Urothelium cell line (cell line): ENCODE measurements at regions not wholly inside any gene's neighbourhood (a gene's known extent, or its start where the extent isn't known, plus 50 kb on each side); places are given as distances from the start of the nearest gene placed in this dataset.
"Not testable (repeated sequence)": the region's sequence is repeated elsewhere in the genome, so short reads cannot be mapped to it uniquely, and the experiment has no call there.

Experiments
- DNase-seq: peaks from one replicate; pipeline ENCODE4 v3.0.0; 2011; ENCODE audit warnings: low spot score, mixed read lengths
- FAIRE-seq: peaks from 2 replicates; lab custom pipeline; 2011; peaks lifted over from hg19 to GRCh38; lab: Jason Lieb, UNC

DNA sequence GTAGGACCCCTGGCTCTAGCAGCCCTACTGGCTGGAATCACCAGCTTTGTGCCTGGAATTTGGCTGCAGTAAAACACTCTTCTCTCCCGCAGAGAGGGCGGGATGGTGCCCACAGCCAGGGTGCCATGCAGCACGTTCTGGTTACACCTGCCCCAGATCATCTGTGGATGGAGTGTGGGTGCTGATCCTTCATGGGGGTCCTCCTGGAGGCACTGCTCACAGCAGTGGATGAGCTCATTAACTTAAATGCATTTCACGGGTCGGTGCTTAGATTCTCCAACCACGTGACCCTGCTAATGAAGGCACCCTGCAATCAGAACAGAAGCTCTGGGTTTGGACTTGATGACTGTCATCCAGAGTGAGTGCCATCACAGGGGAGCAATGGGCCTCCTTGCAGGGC, 138.6 kb upstream of the AFDN start:
- FAIRE-seq = no peak

GRCh38 chr6:167689278-167689677, 137.4 kb upstream of the AFDN start:
- FAIRE-seq (no peak), DNase-seq (no peak)

More for the DNA sequence above, 138.6 kb upstream of the AFDN start:
- no peak for DNase-seq

DNA sequence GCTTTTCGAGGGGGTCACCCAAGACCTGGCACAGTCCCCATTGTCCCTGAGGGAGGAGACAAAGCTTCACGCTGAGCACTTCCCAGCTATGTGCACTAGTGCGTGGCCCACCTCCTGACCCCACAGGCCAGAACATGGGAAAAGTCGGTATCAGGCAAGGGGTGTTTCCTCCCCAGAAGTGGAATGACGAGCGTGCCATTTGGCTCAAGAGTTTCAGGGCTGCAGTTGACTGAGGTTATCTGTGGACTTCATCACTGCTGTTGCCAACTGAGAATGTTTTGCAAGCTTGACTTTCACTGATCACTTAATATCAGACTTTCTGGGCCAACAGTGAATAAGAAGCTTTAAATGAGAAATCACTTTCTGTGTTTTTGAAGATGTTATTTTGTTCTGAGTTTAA, 137.0 kb upstream of the AFDN start:
- FAIRE-seq (no peak), DNase-seq (no peak)

DNA sequence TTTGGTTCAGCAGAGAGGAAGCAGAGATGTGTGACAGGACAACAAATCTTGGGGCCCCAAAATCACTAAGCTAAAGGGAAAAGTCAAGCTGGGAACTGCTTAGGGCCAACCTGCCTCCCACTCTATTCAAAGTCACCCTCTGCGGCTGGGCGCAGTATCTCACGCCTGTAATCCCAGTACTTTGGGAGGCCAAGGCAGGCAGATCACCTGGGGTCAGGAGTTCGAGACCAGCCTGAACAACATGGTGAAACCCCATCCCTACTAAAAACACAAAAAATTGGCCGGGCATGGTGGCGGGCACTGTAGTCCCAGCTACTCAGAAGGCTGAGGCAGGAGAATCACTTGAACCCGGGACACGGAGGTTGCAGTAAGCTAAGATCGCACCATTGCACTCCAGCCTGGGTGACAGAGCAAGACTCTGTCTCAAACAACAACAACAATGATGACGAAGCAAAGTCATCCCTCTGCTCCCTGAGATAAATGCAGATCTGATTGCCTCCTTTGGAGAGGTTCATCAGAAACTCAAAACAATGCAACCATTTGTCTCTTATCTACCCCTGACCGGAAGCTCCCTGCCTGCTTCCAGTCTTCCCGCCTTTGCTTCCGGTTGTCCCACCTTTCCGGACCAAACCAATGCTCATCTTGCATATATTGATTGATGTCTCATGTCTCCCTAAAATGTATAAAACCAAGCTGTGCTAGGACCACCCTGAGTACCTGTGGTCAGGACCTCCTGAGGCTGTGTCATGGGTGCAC, 136.4 kb upstream of the AFDN start:
- FAIRE-seq, DNase-seq: not testable (repeated sequence)

GRCh38 chr6:167690931-167691330, 135.8 kb upstream of the AFDN start:
- DNase-seq (no peak), FAIRE-seq (no peak)

DNA sequence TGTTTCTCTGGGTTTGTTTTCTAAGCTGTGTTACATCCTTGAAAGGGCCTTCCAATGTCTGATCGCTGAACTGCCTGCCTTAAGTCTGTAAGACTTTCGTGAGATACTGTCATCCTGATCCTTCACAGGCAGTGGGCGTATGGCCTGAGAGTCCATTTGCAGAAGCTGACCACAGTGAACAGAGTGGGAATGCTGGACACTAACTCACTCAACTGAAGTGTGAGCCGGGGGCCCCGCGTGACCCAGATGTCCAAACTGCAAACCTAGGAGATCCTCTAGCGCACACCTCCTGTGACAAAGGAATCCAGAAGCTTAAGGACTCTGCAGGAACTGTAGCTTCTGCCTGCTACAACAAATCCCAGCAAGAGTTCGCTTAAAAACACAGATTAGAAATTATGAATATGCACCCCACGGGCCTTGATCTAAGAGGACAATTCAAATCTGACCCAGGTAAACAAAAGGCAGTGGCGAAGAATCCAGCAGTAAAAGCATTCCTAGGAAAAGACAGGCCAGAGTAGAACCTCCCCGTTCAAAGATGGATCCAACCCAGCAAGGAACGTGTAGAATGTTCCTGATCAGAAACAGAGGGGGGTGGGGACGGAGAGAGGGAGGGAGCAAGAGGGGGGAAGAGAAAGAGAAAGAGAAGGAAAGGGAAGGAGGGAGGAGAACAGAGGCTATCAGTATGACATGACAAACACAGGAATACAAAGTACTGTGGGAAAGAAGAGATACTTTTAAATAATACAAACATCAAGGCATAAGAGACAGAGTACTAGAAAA, 135.0 kb upstream of the AFDN start:
- no peak for FAIRE-seq
- DNase-seq = no peak

- not testable (repeated sequence) for FAIRE-seq, DNase-seq
Observed at GRCh38 chr6:167693478-167693877, 133.2 kb upstream of the AFDN start.

GRCh38 chr6:167695831-167696230, 130.9 kb upstream of the AFDN start:
- no peak for DNase-seq
- no peak for FAIRE-seq

DNA sequence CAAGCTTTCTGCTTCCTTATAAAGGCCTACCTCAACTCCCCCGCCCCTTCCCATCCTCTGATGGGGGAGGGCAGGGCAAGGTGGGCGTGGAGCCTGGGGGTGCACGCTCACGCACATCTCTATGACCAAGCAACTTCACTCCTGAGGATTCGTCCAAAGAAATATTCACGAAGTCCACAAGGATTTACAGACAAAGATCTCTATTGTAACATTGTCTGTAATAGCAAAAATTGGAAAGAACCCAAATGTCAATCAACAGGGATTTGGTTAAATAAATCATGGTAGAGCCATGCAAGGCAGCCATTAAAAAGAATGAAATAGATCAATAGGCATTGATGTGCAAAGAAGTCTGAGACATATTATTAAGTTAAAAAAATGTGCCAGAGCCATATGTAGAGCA, 130.4 kb upstream of the AFDN start:
- DNase-seq (no peak), FAIRE-seq (no peak)

GRCh38 chr6:167697316-167697715, 129.4 kb upstream of the AFDN start:
- no peak for FAIRE-seq
- DNase-seq = no peak

GRCh38 chr6:167698540-167698939, 128.2 kb upstream of the AFDN start:
- no peak for FAIRE-seq
- no peak for DNase-seq

GRCh38 chr6:167699141-167699931, 127.4 kb upstream of the AFDN start:
- DNase-seq = peak; percentile 31

GRCh38 chr6:167700199-167700598, 126.5 kb upstream of the AFDN start:
- DNase-seq (peak; percentile 27), FAIRE-seq (no peak)

More at GRCh38 chr6:167699141-167699931, 127.4 kb upstream of the AFDN start:
- no peak for FAIRE-seq

GRCh38 chr6:167701010-167701409, 125.7 kb upstream of the AFDN start:
- FAIRE-seq = no peak
- DNase-seq = no peak

- FAIRE-seq = no peak
- no peak for DNase-seq
Observed at GRCh38 chr6:167702241-167702827, 124.4 kb upstream of the AFDN start.

- FAIRE-seq (no peak), DNase-seq (no peak)
Observed at GRCh38 chr6:167703347-167703746, 123.4 kb upstream of the AFDN start.

DNA sequence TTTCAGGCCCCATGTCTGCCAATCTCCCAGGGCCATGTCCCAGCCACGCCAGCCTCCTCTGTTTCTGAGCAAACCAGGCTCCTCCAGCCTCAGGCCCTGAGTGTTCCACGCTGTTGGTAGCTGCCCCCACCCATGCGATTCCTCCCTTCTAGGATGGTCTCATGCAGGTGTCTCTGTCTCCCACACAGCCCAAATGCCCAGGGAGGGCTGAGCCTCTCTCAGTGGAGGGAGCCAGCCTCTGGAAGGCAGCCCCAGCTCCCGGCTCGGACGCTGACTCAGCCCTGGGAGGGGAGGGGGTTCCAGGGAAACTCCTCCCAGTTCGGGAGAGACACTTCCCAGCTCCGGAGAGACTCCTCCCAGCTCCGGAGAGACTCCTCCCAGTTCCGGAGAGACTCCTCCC, 122.9 kb upstream of the AFDN start:
- no peak for DNase-seq
- no peak for FAIRE-seq

DNA sequence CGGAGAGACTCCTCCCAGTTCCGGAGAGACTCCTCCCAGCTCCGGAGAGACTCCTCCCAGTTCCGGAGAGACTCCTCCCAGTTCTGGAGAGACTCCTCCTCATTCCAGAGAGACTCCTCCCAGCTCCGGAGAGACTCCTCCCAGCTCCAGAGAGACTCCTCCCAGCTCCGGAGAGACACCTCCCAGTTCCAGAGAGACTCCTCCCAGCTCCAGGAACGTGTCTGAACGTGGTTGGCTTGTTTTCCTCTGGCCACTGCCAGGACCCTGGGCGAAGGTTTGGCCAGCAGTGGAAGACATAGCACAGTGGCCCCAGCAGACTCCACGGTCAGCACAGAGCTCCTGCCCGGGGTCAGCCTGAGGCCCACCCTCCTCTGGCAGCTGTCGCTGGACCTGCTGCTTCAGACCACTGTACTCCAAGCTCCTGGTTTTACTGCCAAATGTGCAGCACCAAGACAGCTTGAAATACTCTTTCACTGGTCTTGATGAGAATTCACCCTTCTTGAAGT, 122.3 kb upstream of the AFDN start:
- FAIRE-seq (no peak), DNase-seq (no peak)

DNA sequence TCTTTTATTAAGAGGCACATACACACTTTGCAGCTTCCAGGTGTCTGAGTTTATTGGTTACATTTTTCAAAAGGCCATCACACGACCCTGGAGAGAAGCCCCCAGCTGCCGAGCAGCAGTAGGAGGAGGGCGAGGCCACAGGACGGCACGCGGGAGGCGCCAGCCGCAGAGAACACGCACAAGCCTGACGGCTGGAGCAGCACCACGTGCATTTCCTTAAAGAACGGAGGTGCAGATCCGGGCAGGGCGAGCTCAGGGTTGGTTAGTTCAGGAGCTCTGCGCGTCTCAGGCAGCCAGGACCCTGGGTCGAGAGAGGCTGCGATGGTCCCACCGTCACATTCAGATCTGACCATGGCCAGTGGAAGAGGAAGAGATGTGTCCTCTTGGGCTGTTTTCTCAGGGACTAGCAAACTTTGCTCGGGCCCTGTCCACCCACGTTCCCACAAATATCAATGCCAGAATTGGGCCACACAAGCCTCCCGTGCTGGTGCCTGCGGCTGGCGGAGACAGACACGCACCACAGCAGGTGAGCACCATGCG, 121.4 kb upstream of the AFDN start:
- FAIRE-seq (no peak), DNase-seq (no peak)

DNA sequence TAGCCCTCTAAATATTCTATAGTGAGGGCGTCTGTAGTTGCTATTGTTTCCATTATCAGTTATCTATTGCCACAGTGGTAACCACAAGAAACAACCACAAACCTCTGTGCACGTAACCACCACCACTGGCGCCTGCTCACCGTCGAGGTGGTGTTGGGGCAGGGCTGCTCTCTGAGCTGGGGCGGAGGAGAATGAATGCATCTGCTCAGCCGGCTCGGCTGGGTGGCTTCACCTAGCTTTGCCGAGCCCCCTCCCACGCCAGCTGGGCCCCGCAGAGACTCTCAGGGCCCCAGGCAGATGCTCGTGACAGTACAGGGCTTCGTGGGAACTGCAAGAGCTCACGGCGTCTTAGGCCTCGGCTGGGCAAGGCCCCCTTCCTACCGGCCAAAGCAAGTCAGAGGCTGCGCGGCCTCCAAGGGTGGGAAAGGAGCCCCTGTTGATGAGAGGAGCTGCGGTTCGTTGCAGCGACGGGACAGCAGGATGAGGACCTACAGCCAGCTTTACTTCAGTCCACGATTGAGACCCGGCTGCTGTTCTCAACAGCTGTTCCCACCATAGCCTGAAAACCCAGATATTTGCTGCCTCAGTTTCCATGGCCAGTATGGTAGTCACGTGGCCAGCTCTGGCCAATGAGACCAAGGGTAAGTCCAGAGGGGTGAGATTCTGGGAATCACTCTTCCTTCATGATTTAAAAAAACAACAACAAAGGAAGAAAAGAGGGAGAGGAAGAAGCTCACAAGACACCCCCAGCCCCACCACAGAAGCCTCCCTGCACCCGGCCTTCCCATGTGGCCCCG, 120.2 kb upstream of the AFDN start:
- FAIRE-seq = no peak
- peak; percentile 29 for DNase-seq
